ENCODE measurements at regions not wholly inside any gene's neighbourhood (a gene's known extent, or its start where the extent isn't known, plus 50 kb on each side); places are given as distances from the start of the nearest gene placed in this dataset.

DNA sequence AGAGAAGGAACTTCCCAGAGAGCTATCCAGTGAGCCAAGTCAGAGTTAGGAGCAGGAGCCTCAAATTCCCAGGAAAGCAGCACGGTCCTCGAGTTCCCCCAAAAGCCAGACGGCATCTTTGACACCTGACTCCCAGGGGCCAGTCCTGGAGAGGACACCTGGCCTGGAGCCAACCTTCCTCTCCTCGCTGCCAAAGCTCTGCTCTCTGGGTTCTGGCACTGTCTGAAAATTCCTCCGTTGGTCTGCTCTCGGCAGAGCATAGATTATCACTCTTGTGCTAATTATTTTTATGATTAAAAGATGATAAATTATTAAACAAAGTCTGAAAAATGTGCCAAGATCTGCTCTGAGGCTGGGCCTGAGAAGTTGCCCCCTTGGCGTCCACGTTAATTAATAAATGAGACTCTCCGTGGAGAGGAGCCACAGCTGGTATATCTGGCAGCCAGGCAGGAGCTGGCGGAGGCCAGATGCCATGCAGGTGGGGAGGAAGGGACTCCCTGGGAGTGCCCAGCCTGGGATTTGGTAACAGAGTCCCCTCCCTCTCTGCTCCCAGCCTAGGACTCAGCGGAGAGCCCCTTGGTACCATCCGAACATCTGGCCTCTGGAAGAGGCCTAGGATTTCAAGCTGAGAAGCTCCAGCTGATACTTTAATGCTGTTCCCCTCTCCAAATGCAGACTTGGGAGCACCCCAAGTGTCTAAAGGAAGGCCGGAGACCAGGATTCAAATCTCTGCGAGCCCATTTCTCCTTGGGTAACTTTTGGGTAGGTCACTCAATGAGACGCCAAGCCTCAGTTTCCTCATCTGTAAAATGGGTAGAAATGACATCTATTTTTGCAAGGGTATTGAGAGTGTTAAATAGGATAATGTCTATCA lies 163.7 kb upstream of the POU3F1 start (continued):
- TF ChIP-seq ELF4 (CRISPR knock-in tag; IDR thresholded peaks at IDR 0.05; ENCODE audit: low read depth) = no peak
- TF ChIP-seq, protein P1, sequence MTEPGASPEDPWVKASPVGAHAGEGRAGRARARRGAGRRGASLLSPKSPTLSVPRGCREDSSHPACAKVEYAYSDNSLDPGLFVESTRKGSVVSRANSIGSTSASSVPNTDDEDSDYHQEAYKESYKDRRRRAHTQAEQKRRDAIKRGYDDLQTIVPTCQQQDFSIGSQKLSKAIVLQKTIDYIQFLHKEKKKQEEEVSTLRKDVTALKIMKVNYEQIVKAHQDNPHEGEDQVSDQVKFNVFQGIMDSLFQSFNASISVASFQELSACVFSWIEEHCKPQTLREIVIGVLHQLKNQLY (CRISPR knock-in tag; IDR thresholded peaks at IDR 0.05) = no peak
- TF ChIP-seq, protein P2, sequence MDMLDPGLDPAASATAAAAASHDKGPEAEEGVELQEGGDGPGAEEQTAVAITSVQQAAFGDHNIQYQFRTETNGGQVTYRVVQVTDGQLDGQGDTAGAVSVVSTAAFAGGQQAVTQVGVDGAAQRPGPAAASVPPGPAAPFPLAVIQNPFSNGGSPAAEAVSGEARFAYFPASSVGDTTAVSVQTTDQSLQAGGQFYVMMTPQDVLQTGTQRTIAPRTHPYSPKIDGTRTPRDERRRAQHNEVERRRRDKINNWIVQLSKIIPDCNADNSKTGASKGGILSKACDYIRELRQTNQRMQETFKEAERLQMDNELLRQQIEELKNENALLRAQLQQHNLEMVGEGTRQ (CRISPR knock-in tag; IDR thresholded peaks at IDR 0.05) = no peak
- TF ChIP-seq GTF2I (CRISPR knock-in tag; conservative IDR thresholded peaks at IDR 0.05) = no peak
- no peak for TF ChIP-seq GRHL2 (CRISPR knock-in tag; IDR thresholded peaks at IDR 0.05; ENCODE audit: insufficient replicate concordance, severe bottlenecking)
- TF ChIP-seq JUN (CRISPR knock-in tag; IDR thresholded peaks at IDR 0.05) = no peak
- no peak for TF ChIP-seq ZNF416 (CRISPR knock-in tag; IDR thresholded peaks at IDR 0.05)
- TF ChIP-seq, protein P3, sequence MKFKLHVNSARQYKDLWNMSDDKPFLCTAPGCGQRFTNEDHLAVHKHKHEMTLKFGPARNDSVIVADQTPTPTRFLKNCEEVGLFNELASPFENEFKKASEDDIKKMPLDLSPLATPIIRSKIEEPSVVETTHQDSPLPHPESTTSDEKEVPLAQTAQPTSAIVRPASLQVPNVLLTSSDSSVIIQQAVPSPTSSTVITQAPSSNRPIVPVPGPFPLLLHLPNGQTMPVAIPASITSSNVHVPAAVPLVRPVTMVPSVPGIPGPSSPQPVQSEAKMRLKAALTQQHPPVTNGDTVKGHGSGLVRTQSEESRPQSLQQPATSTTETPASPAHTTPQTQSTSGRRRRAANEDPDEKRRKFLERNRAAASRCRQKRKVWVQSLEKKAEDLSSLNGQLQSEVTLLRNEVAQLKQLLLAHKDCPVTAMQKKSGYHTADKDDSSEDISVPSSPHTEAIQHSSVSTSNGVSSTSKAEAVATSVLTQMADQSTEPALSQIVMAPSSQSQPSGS (CRISPR knock-in tag; IDR thresholded peaks at IDR 0.05; ENCODE audit: borderline replicate concordance, low read depth) = no peak
- TF ChIP-seq IRF2 (CRISPR knock-in tag; IDR thresholded peaks at IDR 0.05; ENCODE audit: borderline replicate concordance, low read depth) = no peak
- TF ChIP-seq, protein P4, sequence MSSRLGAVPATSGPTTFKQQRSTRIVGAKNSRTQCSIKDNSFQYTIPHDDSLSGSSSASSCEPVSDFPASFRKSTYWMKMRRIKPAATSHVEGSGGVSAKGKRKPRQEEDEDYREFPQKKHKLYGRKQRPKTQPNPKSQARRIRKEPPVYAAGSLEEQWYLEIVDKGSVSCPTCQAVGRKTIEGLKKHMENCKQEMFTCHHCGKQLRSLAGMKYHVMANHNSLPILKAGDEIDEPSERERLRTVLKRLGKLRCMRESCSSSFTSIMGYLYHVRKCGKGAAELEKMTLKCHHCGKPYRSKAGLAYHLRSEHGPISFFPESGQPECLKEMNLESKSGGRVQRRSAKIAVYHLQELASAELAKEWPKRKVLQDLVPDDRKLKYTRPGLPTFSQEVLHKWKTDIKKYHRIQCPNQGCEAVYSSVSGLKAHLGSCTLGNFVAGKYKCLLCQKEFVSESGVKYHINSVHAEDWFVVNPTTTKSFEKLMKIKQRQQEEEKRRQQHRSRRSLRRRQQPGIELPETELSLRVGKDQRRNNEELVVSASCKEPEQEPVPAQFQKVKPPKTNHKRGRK (CRISPR knock-in tag; IDR thresholded peaks at IDR 0.05; ENCODE audit: borderline replicate concordance) = no peak

DNA sequence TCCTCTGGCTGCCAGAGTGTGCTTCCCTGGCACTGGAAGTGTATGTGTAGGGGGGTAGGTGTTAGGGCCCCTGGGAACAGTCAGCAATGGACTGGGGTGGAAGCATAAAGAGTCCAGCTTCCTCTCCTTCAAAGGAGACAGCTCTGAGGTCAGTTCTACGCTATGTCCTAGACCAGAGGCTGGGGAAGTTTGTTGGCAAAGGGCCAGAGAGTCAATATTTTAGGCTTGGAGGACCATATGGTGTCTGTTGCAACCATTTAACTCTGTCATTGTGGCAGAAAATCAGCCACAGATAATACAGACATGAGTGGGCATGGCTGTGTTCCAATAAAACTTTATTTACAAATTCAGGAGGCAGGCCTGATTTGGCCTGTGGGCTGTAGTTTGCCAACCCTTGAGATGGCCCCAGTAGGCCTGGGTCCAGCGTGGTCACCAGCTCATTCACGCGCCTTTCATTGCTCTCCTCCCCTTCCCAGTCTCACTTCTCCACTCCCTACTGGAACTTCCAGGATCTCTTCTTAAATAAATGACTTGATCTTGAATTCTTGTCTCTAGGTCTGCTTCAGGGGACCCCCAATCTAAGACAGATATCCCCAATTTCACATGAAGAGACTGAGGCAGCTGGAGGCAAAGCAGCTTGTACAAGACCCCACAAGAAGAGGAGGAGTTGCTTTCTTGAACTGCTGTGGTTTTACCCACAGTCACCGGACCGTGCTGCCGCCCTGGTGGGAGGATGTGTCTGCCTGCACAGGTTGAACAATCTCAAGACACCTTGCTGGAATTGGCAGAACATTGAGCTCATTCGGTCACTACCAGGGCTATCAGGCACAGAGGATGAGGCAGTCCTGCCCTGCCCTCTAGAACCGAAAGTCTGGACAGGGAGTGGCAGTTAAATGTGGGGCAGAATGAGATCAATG lies 162.4 kb upstream of the POU3F1 start:
- no peaks in the 10 kb centered on the region for H3K9me3 Mint-ChIP-seq
- ATAC-seq (no peak), DNase-seq (ENCODE audit: low spot score) (no peak)
- ChIA-PET CTCF (interaction anchor here (1.0 to 1.7 kb wide), 4 partner anchors 10 to 161 kb away, joined by 3 to 5 read pairs (median 4); no protein-coding TSS in a partner anchor), POLR2A (no interaction called here)
- H3K4me3 Mint-ChIP-seq = no peak overlapping the region
- H3K27me3 Mint-ChIP-seq (ENCODE audit: low read depth) = no peaks in the 10 kb centered on the region; the same call in 1 of the 2 replicates
- H3K27ac Mint-ChIP-seq = no peak overlapping the region
- H3K36me3 Mint-ChIP-seq = no peaks in the 10 kb centered on the region
- peaks cover 10% of the 10 kb centered on the region for H3K4me1 Mint-ChIP-seq
- TF ChIP-seq GRHL2 (CRISPR knock-in tag; IDR thresholded peaks at IDR 0.05; ENCODE audit: insufficient replicate concordance, severe bottlenecking) (no peak), PRRX2 (CRISPR knock-in tag; IDR thresholded peaks at IDR 0.05) (no peak), GABPB1 (CRISPR knock-in tag; IDR thresholded peaks at IDR 0.05) (no peak), FOXP1 (CRISPR knock-in tag; IDR thresholded peaks at IDR 0.05; ENCODE audit: borderline replicate concordance) (no peak)

DNA sequence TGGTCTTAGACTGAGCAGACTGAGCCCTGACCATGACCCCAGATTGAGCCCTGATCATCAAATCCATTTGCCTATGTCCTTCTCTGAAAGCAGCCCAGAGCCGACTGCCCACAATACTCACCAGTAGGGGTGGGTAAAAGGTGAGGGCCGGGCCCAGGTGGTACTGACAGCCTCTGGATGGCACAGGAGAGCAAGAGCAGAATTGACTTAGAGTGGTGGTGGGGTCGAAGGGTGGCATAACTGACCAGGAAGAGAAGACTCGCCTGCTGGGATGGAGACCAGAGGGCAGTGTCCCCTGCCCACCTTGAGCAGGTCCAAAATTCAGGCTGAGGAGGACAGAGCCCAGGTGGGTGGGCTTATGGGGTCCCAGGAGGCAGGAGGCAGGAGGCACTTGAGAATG lies 161.3 kb upstream of the POU3F1 start:
- CTCF ChIA-PET = interaction anchor here (1.5 to 1.7 kb wide), 2 partner anchors 160 to 179 kb away, joined by 4 to 5 read pairs; no protein-coding TSS in a partner anchor
- H3K9me3 Mint-ChIP-seq = no peaks in the 10 kb centered on the region
- POLR2A ChIA-PET = no interaction called here
- H3K36me3 Mint-ChIP-seq = no peaks in the 10 kb centered on the region
- peaks cover 4% of the 10 kb centered on the region; the same call in 1 of the 2 replicates for H3K4me1 Mint-ChIP-seq
- no peak overlapping the region for H3K27ac Mint-ChIP-seq
- no peak overlapping the region for H3K4me3 Mint-ChIP-seq
- ATAC-seq (no peak), DNase-seq (ENCODE audit: low spot score) (no peak)
- H3K27me3 Mint-ChIP-seq (ENCODE audit: low read depth) = no peaks in the 10 kb centered on the region; the same call in 1 of the 2 replicates
- TF ChIP-seq, protein P5, sequence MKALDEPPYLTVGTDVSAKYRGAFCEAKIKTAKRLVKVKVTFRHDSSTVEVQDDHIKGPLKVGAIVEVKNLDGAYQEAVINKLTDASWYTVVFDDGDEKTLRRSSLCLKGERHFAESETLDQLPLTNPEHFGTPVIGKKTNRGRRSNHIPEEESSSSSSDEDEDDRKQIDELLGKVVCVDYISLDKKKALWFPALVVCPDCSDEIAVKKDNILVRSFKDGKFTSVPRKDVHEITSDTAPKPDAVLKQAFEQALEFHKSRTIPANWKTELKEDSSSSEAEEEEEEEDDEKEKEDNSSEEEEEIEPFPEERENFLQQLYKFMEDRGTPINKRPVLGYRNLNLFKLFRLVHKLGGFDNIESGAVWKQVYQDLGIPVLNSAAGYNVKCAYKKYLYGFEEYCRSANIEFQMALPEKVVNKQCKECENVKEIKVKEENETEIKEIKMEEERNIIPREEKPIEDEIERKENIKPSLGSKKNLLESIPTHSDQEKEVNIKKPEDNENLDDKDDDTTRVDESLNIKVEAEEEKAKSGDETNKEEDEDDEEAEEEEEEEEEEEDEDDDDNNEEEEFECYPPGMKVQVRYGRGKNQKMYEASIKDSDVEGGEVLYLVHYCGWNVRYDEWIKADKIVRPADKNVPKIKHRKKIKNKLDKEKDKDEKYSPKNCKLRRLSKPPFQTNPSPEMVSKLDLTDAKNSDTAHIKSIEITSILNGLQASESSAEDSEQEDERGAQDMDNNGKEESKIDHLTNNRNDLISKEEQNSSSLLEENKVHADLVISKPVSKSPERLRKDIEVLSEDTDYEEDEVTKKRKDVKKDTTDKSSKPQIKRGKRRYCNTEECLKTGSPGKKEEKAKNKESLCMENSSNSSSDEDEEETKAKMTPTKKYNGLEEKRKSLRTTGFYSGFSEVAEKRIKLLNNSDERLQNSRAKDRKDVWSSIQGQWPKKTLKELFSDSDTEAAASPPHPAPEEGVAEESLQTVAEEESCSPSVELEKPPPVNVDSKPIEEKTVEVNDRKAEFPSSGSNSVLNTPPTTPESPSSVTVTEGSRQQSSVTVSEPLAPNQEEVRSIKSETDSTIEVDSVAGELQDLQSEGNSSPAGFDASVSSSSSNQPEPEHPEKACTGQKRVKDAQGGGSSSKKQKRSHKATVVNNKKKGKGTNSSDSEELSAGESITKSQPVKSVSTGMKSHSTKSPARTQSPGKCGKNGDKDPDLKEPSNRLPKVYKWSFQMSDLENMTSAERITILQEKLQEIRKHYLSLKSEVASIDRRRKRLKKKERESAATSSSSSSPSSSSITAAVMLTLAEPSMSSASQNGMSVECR (CRISPR knock-in tag; IDR thresholded peaks at IDR 0.05; ENCODE audit: borderline replicate concordance) = no peak
- TF ChIP-seq, protein P6, sequence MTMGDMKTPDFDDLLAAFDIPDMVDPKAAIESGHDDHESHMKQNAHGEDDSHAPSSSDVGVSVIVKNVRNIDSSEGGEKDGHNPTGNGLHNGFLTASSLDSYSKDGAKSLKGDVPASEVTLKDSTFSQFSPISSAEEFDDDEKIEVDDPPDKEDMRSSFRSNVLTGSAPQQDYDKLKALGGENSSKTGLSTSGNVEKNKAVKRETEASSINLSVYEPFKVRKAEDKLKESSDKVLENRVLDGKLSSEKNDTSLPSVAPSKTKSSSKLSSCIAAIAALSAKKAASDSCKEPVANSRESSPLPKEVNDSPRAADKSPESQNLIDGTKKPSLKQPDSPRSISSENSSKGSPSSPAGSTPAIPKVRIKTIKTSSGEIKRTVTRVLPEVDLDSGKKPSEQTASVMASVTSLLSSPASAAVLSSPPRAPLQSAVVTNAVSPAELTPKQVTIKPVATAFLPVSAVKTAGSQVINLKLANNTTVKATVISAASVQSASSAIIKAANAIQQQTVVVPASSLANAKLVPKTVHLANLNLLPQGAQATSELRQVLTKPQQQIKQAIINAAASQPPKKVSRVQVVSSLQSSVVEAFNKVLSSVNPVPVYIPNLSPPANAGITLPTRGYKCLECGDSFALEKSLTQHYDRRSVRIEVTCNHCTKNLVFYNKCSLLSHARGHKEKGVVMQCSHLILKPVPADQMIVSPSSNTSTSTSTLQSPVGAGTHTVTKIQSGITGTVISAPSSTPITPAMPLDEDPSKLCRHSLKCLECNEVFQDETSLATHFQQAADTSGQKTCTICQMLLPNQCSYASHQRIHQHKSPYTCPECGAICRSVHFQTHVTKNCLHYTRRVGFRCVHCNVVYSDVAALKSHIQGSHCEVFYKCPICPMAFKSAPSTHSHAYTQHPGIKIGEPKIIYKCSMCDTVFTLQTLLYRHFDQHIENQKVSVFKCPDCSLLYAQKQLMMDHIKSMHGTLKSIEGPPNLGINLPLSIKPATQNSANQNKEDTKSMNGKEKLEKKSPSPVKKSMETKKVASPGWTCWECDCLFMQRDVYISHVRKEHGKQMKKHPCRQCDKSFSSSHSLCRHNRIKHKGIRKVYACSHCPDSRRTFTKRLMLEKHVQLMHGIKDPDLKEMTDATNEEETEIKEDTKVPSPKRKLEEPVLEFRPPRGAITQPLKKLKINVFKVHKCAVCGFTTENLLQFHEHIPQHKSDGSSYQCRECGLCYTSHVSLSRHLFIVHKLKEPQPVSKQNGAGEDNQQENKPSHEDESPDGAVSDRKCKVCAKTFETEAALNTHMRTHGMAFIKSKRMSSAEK (CRISPR knock-in tag; IDR thresholded peaks at IDR 0.05; ENCODE audit: borderline replicate concordance) = no peak
- no peak for TF ChIP-seq NFATC4 (CRISPR knock-in tag; IDR thresholded peaks at IDR 0.05)

All from WTC11 (cell line).